Prostate gland (tissue), 2 donors: ENCODE measurements at regions not wholly inside any gene's neighbourhood (a gene's known extent, or its start where the extent isn't known, plus 50 kb on each side); places are given as distances from the start of the nearest gene placed in this dataset.

Experiments
- DNase-seq: peaks from one replicate; pipeline ENCODE4 v3.0.0-alpha.2; 2019; ENCODE audit warnings: low spot score
- H3K27ac ChIP-seq, 2 donors: fragments of 200-600 bp; sonication (generic); 2 replicates each; pipeline ENCODE4 v1.5.1; 2017 to 2019
- H3K27me3 ChIP-seq: fragments of 200-600 bp; sonication (generic); replicated peaks from 2 replicates; pipeline ENCODE4 v1.5.1; 2019; ENCODE audit not compliant: insufficient read depth
- H3K36me3 ChIP-seq, 2 donors: fragments of 200-600 bp; sonication (generic); 1 replicate in 1 of 2; 2 replicates in 1 of 2; pipeline versions ENCODE4 v1.5.1 to v1.8.1; 2017 to 2019
- H3K4me1 ChIP-seq: fragments of 200-600 bp; sonication (generic); replicated peaks from 2 replicates; pipeline ENCODE4 v1.5.1; 2019
- H3K4me3 ChIP-seq, 2 donors: fragments of 200-600 bp; sonication (generic); 2 replicates each; pipeline ENCODE4 v1.5.1; 2017 to 2019
- H3K9me3 ChIP-seq: fragments of 200-600 bp; sonication (generic); 2 replicates; pipeline ENCODE4 v1.5.1; 2017
- CTCF ChIP-seq, 4 experiments: fragments of 200-600 bp in 2 of 4; fragments of 450-650 bp in 2 of 4; sonication (generic) in 2 of 4; IDR thresholded peaks; 1 replicate in 3 of 4; 2 replicates in 1 of 4; pipeline ENCODE4 v1.5.1; 2016 to 2019; ENCODE audit warnings: antibody characterized with exemption in 4 of 4, mild to moderate bottlenecking in 2 of 4, moderate library complexity in 2 of 4
- POLR2A ChIP-seq: fragments of 450-650 bp; IDR thresholded peaks from one replicate; pipeline ENCODE4 v1.6.1; 2016; ENCODE audit warnings: antibody characterized with exemption, mild to moderate bottlenecking
- POLR2AphosphoS5 ChIP-seq: sonication (generic); formaldehyde crosslinking; IDR thresholded peaks from one replicate; pipeline ENCODE4 v1.6.1; 2017; ENCODE audit warnings: antibody characterized with exemption
- WGBS: methylation state at CpG from one replicate; pipeline ENCODE4 v1.1.5; 2018; 5-methylcytosine and 5-hydroxymethylcytosine counted together
- intact Hi-C: fragments of 100-400 bp; cut with DNase I; formaldehyde crosslinking; loops from one replicate; pipeline ENCODE4 v1.14.2; 2022

DNA sequence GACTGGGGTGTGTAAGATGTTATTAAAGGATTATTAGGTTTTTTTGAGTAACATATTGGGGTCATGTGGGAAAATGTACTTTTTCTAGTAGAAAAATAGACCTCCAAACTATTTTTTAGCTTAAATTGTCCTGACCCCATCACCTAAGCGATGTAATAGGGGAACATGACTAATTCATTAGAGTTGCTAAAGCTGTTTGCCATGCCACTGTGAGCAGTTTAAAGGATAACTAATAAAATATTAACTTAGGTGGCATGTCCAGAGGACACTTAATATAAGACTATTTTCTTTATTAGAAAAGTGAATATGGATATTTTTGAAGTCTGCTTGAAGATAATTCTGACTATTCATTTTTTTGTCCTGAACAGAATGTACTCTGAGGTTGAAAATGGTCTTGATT lies 545.9 kb upstream of the BTBD3 start:
- Histone ChIP-seq H3K36me3 (no peaks in the 10 kb centered on the region), H3K9me3 (no peaks in the 10 kb centered on the region), H3K27ac (no peak overlapping the region), H3K27me3 (no peaks in the 10 kb centered on the region), H3K4me3 (no peak overlapping the region), H3K4me1 (no peaks in the 10 kb centered on the region)
- TF ChIP-seq CTCF (IDR thresholded peaks at IDR 0.05) (no peak), POLR2A (no peak), POLR2AphosphoS5 (no peak)
- intact Hi-C loops, result no loop called here
- DNase-seq, result no peak
- WGBS, result 50% methylated on average over 1 of the region's 1 CpG

DNA sequence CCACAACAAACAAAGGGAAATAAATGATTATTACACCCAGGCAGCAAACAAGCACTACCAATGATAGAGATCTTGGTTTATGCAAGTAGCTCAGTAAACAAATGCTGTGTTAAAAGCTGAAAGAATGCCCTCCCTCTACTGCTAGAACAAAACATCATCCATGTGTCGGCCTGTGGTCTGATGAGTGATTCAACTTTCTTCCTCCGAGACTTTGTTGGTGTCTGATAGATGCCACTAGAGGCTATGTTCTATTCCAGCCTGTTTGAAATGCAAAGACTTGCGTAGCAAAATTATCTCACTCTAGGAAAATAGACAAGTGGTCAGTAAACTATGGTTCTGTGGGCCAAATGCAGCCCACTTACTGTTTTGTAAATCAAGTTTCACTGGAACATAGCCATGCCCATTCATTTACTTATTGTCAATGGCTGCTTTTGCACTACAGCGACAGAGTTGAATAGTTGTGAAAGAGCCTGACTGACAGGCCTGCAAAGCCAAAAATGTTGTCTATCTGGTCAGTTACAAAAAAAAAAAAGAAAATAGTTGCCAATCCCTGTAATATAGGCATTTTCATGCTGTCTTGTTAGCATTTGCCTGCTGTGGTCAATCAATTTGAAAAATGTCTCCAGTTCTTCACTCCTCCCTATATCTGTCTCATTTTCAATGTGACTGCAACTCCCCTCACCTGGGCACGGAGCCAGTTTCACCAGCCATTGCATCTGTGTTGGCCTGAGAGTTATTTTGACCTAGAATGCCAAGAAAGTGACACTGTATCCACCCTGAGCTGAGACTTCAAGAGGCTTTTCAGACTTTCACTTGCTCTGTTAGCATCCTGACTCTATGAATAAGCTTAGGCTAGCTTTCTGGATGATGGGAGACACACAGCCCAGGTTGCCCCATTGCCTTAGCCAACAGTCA lies 544.6 kb upstream of the BTBD3 start:
- no peaks in the 10 kb centered on the region for H3K27me3 ChIP-seq
- DNase-seq, result no peak
- no peaks in the 10 kb centered on the region for H3K4me1 ChIP-seq
- no peak overlapping the region for H3K4me3 ChIP-seq
- H3K27ac ChIP-seq, result no peak overlapping the region
- no peaks in the 10 kb centered on the region for H3K36me3 ChIP-seq
- no peaks in the 10 kb centered on the region for H3K9me3 ChIP-seq
- TF ChIP-seq POLR2AphosphoS5, result no peak
- no peak for TF ChIP-seq POLR2A
- TF ChIP-seq CTCF (IDR thresholded peaks at IDR 0.05), result no peak
- 75% methylated on average over 5 of the region's 5 CpGs for WGBS
- intact Hi-C loops, result no loop called here

- intact Hi-C loops, result no loop called here
- Histone ChIP-seq H3K36me3 (no peaks in the 10 kb centered on the region), H3K9me3 (no peaks in the 10 kb centered on the region), H3K4me1 (no peaks in the 10 kb centered on the region), H3K4me3 (no peak overlapping the region), H3K27me3 (no peaks in the 10 kb centered on the region), H3K27ac (no peak overlapping the region)
- no peak for DNase-seq
- TF ChIP-seq POLR2A, result no peak
- no peak for TF ChIP-seq POLR2AphosphoS5
- no peak for TF ChIP-seq CTCF (IDR thresholded peaks at IDR 0.05)
- WGBS, result 75% methylated on average over 4 of the region's 4 CpGs
Observed at GRCh38 chr20:11375335-11375734, 542.4 kb upstream of the BTBD3 start.

- no peaks in the 10 kb centered on the region for H3K27me3 ChIP-seq
- no peaks in the 10 kb centered on the region for H3K36me3 ChIP-seq
- no peak for TF ChIP-seq CTCF (IDR thresholded peaks at IDR 0.05)
- no peak for TF ChIP-seq POLR2AphosphoS5
- TF ChIP-seq POLR2A, result no peak
- no peak overlapping the region for H3K27ac ChIP-seq
- H3K9me3 ChIP-seq, result no peaks in the 10 kb centered on the region
- WGBS, result 22% methylated on average over 2 of the region's 2 CpGs
- no peak overlapping the region for H3K4me3 ChIP-seq
- no peaks in the 10 kb centered on the region for H3K4me1 ChIP-seq
- intact Hi-C loops, result no loop called here
- no peak for DNase-seq
Observed at GRCh38 chr20:11375966-11376365, 541.7 kb upstream of the BTBD3 start.

DNA sequence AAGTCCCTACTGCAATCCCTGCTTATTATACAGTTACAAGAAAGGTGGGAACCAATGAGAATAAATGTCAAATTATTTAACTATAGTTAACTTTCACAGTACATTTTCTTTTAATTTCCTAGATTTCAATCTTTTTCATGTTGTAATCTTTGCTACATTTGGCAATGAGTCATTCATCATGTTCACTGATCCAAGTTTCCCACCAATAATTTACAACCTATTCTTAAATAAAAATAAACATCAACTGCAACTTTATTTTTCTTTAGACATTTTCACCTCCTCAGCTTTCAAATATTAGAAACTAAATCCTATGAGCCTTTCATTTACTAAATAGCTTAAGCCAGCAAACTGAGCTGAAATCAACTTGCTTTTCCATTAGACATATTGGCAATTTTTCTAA lies 541.3 kb upstream of the BTBD3 start:
- TF ChIP-seq POLR2A (no peak), POLR2AphosphoS5 (no peak), CTCF (IDR thresholded peaks at IDR 0.05) (no peak)
- Histone ChIP-seq H3K9me3 (no peaks in the 10 kb centered on the region), H3K4me3 (no peak overlapping the region), H3K27me3 (no peaks in the 10 kb centered on the region), H3K27ac (no peak overlapping the region), H3K4me1 (no peaks in the 10 kb centered on the region), H3K36me3 (no peaks in the 10 kb centered on the region)
- no peak for DNase-seq
- intact Hi-C loops, result no loop called here
